ENCODE measurements at regions not wholly inside any gene's neighbourhood (a gene's known extent, or its start where the extent isn't known, plus 50 kb on each side); places are given as distances from the start of the nearest gene placed in this dataset.

GRCh38 chr6:56889492-56889891 is 65.4 kb upstream of the BEND6 start:
- no peaks in the 10 kb centered on the region for H4K20me1 ChIP-seq (ENCODE audit: insufficient read depth, low read length, poor library complexity, severe bottlenecking)
- no peak overlapping the region for H3K9ac ChIP-seq (ENCODE audit: low read depth, low read length, poor library complexity, severe bottlenecking)
- no peak overlapping the region for H3K4me3 ChIP-seq (ENCODE audit: low read length, poor library complexity, severe bottlenecking)
- TF ChIP-seq EZH2phosphoT487 (IDR thresholded peaks at IDR 0.05; ENCODE audit: borderline replicate concordance): no peak
- TF ChIP-seq, protein P1, sequence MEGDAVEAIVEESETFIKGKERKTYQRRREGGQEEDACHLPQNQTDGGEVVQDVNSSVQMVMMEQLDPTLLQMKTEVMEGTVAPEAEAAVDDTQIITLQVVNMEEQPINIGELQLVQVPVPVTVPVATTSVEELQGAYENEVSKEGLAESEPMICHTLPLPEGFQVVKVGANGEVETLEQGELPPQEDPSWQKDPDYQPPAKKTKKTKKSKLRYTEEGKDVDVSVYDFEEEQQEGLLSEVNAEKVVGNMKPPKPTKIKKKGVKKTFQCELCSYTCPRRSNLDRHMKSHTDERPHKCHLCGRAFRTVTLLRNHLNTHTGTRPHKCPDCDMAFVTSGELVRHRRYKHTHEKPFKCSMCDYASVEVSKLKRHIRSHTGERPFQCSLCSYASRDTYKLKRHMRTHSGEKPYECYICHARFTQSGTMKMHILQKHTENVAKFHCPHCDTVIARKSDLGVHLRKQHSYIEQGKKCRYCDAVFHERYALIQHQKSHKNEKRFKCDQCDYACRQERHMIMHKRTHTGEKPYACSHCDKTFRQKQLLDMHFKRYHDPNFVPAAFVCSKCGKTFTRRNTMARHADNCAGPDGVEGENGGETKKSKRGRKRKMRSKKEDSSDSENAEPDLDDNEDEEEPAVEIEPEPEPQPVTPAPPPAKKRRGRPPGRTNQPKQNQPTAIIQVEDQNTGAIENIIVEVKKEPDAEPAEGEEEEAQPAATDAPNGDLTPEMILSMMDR (conservative IDR thresholded peaks at IDR 0.05; ENCODE audit: low read length): no peak
- H3F3A ChIP-seq (ENCODE audit: low read depth): no peaks in the 10 kb centered on the region
- H3K79me2 ChIP-seq (ENCODE audit: insufficient read depth, low read length): no peaks in the 10 kb centered on the region
- peak overlapping the region; percentile 20 for H3K4me2 ChIP-seq (ENCODE audit: low read depth, low read length, poor library complexity, severe bottlenecking)
- H3K36me3 ChIP-seq (ENCODE audit: insufficient read depth, low read length): no peaks in the 10 kb centered on the region
- H3K27me3 ChIP-seq (ENCODE audit: insufficient read depth, low read length, poor library complexity, severe bottlenecking): no peaks in the 10 kb centered on the region
- peaks cover 20% of the 10 kb centered on the region for H3K4me1 ChIP-seq (ENCODE audit: insufficient read depth, low read length, poor library complexity, severe bottlenecking)
- H3K9me3 ChIP-seq (ENCODE audit: insufficient read depth, low read depth, low read length): no peaks in the 10 kb centered on the region
- H3K9me2 ChIP-seq (replicated peaks; ENCODE audit: low read depth, low read length): no peaks in the 10 kb centered on the region
- no peak overlapping the region for H2AFZ ChIP-seq (ENCODE audit: low read length)

- H3K36me3 ChIP-seq (ENCODE audit: insufficient read depth, low read length): no peaks in the 10 kb centered on the region
These were observed 66.2 kb upstream of the BEND6 start for GRCh38 chr6:56888687-56889086.

GRCh38 chr6:56887086-56887485 is 67.8 kb upstream of the BEND6 start:
- no peak for TF ChIP-seq EZH2phosphoT487 (IDR thresholded peaks at IDR 0.05; ENCODE audit: borderline replicate concordance)
- TF ChIP-seq, protein P1 (conservative IDR thresholded peaks at IDR 0.05; ENCODE audit: low read length): no peak
- Histone ChIP-seq H3K9me2 (replicated peaks; ENCODE audit: low read depth, low read length) (no peaks in the 10 kb centered on the region), H3K36me3 (ENCODE audit: insufficient read depth, low read length) (no peaks in the 10 kb centered on the region), H3K4me1 (ENCODE audit: insufficient read depth, low read length, poor library complexity, severe bottlenecking) (peaks cover 20% of the 10 kb centered on the region), H3K27me3 (ENCODE audit: insufficient read depth, low read length, poor library complexity, severe bottlenecking) (no peaks in the 10 kb centered on the region), H2AFZ (ENCODE audit: low read length) (no peak overlapping the region), H4K20me1 (ENCODE audit: insufficient read depth, low read length, poor library complexity, severe bottlenecking) (no peaks in the 10 kb centered on the region), H3F3A (ENCODE audit: low read depth) (no peaks in the 10 kb centered on the region), H3K79me2 (ENCODE audit: insufficient read depth, low read length) (no peaks in the 10 kb centered on the region), H3K9me3 (ENCODE audit: insufficient read depth, low read depth, low read length) (no peaks in the 10 kb centered on the region), H3K9ac (ENCODE audit: low read depth, low read length, poor library complexity, severe bottlenecking) (no peak overlapping the region), H3K4me2 (ENCODE audit: low read depth, low read length, poor library complexity, severe bottlenecking) (no peak overlapping the region), H3K4me3 (ENCODE audit: low read length, poor library complexity, severe bottlenecking) (no peak overlapping the region)

More at GRCh38 chr6:56888687-56889086, 66.2 kb upstream of the BEND6 start:
- Histone ChIP-seq H4K20me1 (ENCODE audit: insufficient read depth, low read length, poor library complexity, severe bottlenecking) (no peaks in the 10 kb centered on the region), H3F3A (ENCODE audit: low read depth) (no peaks in the 10 kb centered on the region), H3K4me2 (ENCODE audit: low read depth, low read length, poor library complexity, severe bottlenecking) (peak overlapping the region; percentile 20), H3K9ac (ENCODE audit: low read depth, low read length, poor library complexity, severe bottlenecking) (no peak overlapping the region), H3K9me3 (ENCODE audit: insufficient read depth, low read depth, low read length) (no peaks in the 10 kb centered on the region), H3K9me2 (replicated peaks; ENCODE audit: low read depth, low read length) (no peaks in the 10 kb centered on the region), H3K4me1 (ENCODE audit: insufficient read depth, low read length, poor library complexity, severe bottlenecking) (peaks cover 20% of the 10 kb centered on the region), H3K27me3 (ENCODE audit: insufficient read depth, low read length, poor library complexity, severe bottlenecking) (no peaks in the 10 kb centered on the region), H3K4me3 (ENCODE audit: low read length, poor library complexity, severe bottlenecking) (no peak overlapping the region), H3K79me2 (ENCODE audit: insufficient read depth, low read length) (no peaks in the 10 kb centered on the region), H2AFZ (ENCODE audit: low read length) (no peak overlapping the region)
- TF ChIP-seq, protein P1 (conservative IDR thresholded peaks at IDR 0.05; ENCODE audit: low read length): no peak
- no peak for TF ChIP-seq EZH2phosphoT487 (IDR thresholded peaks at IDR 0.05; ENCODE audit: borderline replicate concordance)
